SU-DHL-6 (cell line): ENCODE measurements at regions not wholly inside any gene's neighbourhood (a gene's known extent, or its start where the extent isn't known, plus 50 kb on each side); places are given as distances from the start of the nearest gene placed in this dataset.

Source experiments
- CTCF ChIP-seq: fragments of 200-600 bp; sonication (generic); IDR thresholded peaks from one replicate; pipeline ENCODE4 v1.5.1; 2017; ENCODE audit warnings: antibody characterized with exemption, mild to moderate bottlenecking, low read length, moderate library complexity; ENCODE audit not compliant: insufficient read depth, poor library complexity, severe bottlenecking
- EZH2phosphoT487 ChIP-seq: fragments of 200-600 bp; sonication (generic), shearing (Covaris generic); conservative IDR thresholded peaks from 2 replicates; pipeline ENCODE4 v1.6.1; 2018; ENCODE audit warnings: mild to moderate bottlenecking, antibody characterized with exemption, low read length, moderate library complexity, mixed read lengths

GRCh38 chr5:145471831-145472612 is 363.1 kb downstream of the PRELID2 start:
- TF ChIP-seq CTCF (no peak), EZH2phosphoT487 (no peak)
